ENCODE measurements at regions not wholly inside any gene's neighbourhood (a gene's known extent, or its start where the extent isn't known, plus 50 kb on each side); places are given as distances from the start of the nearest gene placed in this dataset.
"Not testable (repeated sequence)": the region's sequence is repeated elsewhere in the genome, so short reads cannot be mapped to it uniquely, and the experiment has no call there.

DNA sequence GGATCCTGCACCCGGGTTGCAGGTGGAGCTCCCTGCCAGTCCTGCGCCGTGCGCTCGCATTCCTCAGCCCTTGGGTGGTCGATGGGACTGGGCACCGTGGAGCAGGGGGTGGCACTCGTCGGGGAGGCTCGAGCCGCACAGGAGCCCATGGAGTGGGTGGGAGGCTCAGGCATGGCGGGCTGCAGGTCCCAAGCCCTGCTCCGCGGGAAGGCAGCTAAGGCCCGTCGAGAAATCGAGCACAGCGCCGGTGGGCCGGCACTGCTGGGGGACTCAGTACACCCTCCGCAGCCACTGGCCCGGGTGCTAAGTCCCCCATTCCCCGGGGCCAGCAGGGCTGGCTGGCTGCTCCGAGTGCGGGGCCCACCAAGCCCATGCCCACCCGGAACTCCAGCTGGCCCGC is 226.1 kb downstream of the FRK start:
- not testable (repeated sequence) for H3K4me1 ChIP-seq (ENCODE audit: insufficient read depth, low read length); H3K36me3 ChIP-seq (ENCODE audit: insufficient read depth, low read length); H3K9me3 ChIP-seq (ENCODE audit: control insufficient read depth, insufficient read depth, low read length); H3K9ac ChIP-seq (ENCODE audit: low read depth, low read length)

DNA sequence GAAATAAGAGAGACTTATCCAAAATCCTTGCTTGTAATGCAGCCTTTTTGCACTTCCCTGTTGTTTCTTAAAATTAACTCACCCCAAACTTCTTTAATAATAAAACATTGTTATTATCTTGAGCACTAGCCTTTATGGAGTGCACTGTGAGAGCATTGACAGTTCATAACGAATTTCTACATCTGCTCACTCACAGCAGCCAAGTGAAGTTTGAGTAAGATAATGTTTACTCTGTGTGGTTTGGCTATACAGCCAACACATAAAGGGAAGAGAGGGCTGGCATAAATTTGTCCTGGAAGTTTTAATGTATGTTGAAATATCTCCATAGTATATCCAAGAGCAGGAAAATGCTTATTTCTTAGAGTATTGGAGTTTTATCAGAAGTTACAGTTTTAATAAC is 227.9 kb downstream of the FRK start:
- Histone ChIP-seq H3K9ac (ENCODE audit: low read depth, low read length) (no peak overlapping the region), H3K9me3 (ENCODE audit: control insufficient read depth, insufficient read depth, low read length) (no peaks in the 10 kb centered on the region), H3K4me1 (ENCODE audit: insufficient read depth, low read length) (no peaks in the 10 kb centered on the region), H3K36me3 (ENCODE audit: insufficient read depth, low read length) (no peaks in the 10 kb centered on the region)

DNA sequence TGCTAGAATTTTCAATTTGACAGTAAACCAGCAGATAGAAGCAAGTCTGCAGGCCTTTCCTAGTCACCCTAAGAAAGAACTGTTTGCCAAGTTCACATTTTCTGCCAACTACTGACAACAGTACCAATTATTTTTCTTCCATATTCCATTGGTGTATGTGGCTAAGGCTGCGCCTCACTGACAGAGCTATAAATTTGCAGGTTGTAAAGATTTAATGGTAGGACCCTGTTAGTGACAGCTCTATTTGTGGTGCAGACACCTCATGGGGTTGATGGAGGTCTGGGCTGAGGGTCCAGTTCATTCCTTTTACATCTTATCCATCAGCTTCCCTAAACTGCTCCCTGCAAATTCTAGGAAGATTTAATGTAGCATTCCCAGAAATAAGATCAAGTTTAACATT is 228.5 kb downstream of the FRK start:
- H3K36me3 ChIP-seq (ENCODE audit: insufficient read depth, low read length), result no peaks in the 10 kb centered on the region
- no peaks in the 10 kb centered on the region for H3K9me3 ChIP-seq (ENCODE audit: control insufficient read depth, insufficient read depth, low read length)
- H3K9ac ChIP-seq (ENCODE audit: low read depth, low read length), result no peak overlapping the region
- H3K4me1 ChIP-seq (ENCODE audit: insufficient read depth, low read length), result no peaks in the 10 kb centered on the region

DNA sequence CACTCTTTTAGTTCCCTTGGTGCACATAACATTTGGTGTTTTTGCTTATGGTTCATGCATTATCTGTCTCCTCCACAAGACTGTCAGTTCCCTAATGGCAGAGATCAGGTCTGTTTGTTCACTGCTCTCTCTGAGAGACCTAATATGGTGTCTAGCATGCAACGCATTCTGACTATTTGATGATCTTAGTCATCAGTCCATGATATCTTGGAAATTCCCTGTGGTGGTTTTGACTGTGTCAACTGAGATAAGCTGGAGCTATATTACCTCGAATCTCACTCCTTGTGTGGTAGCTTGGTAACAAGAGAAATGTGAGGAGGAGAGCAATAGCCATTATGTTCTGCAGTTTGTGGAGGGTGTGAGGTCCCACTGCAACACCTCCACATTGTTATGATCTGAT is 229.8 kb downstream of the FRK start:
- no peak overlapping the region for H3K9ac ChIP-seq (ENCODE audit: low read depth, low read length)
- no peaks in the 10 kb centered on the region for H3K36me3 ChIP-seq (ENCODE audit: insufficient read depth, low read length)
- H3K4me1 ChIP-seq (ENCODE audit: insufficient read depth, low read length), result no peaks in the 10 kb centered on the region
- no peaks in the 10 kb centered on the region for H3K9me3 ChIP-seq (ENCODE audit: control insufficient read depth, insufficient read depth, low read length)

DNA sequence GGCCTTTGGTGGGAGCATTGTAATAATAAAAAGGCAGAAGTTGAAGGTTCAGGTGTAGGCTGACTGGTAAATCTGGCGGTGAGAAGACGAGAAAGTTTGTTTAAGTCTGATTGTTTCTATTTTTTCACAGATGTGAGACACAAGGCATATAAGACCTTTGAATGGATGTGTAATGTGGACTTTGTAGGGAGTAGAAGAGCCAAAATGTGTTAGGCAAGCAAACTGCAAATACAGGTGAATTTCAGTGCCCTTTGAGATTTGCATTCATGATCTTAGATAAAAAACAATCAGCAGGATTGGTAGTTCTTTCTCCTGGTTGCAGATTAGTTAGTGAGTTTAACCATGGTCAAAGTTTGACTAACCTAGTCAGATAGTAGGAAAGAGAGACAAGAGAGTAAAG is 238.9 kb downstream of the FRK start:
- H3K9me3 ChIP-seq (ENCODE audit: control insufficient read depth, insufficient read depth, low read length), result no peaks in the 10 kb centered on the region
- H3K36me3 ChIP-seq (ENCODE audit: insufficient read depth, low read length), result no peaks in the 10 kb centered on the region
- no peak overlapping the region for H3K9ac ChIP-seq (ENCODE audit: low read depth, low read length)
- H3K4me1 ChIP-seq (ENCODE audit: insufficient read depth, low read length), result no peaks in the 10 kb centered on the region

DNA sequence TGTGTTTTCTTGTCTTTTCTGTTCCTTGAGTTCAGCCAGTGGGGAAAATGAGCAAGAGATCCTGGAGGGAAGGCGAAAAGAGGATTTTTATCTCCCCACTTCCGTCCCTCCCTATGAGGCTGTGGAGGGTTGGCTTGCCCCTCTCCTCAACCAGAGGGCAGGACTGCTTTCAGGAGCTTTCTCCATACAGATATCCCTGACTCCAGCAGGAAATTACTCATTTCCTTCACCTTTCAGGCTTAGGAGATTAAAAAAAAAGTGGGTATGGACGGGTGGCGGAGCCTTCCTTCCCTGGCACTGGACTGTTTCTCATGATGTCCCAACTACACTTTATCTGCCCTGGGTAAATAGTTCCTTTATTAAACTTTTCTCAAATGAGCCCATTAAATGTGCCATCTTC is 241.2 kb downstream of the FRK start:
- H3K9me3 ChIP-seq (ENCODE audit: control insufficient read depth, insufficient read depth, low read length), result no peaks in the 10 kb centered on the region
- H3K4me1 ChIP-seq (ENCODE audit: insufficient read depth, low read length), result no peaks in the 10 kb centered on the region
- no peak overlapping the region for H3K9ac ChIP-seq (ENCODE audit: low read depth, low read length)
- no peaks in the 10 kb centered on the region for H3K36me3 ChIP-seq (ENCODE audit: insufficient read depth, low read length)

DNA sequence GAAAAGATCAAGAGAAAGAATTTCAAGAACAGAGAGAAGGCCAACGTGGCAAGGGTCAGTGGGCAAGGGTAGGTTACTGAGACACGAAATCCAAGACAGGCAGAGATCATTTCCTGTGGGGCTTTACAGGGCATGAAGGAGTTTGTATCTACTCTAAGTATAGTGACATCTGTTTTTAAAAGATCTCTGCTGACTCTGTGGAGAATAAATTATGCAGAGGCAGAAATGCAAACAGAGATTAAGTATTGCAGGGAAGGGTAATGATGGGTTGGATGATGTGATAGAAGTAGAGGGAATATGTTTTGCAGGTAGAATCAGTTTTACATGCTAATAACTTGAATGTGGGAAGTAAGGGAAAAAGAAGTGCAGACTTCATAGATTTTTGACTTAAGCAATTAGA is 243.5 kb downstream of the FRK start:
- H3K9ac ChIP-seq (ENCODE audit: low read depth, low read length), result no peak overlapping the region
- no peaks in the 10 kb centered on the region for H3K36me3 ChIP-seq (ENCODE audit: insufficient read depth, low read length)
- H3K9me3 ChIP-seq (ENCODE audit: control insufficient read depth, insufficient read depth, low read length), result no peaks in the 10 kb centered on the region
- no peaks in the 10 kb centered on the region for H3K4me1 ChIP-seq (ENCODE audit: insufficient read depth, low read length)

DNA sequence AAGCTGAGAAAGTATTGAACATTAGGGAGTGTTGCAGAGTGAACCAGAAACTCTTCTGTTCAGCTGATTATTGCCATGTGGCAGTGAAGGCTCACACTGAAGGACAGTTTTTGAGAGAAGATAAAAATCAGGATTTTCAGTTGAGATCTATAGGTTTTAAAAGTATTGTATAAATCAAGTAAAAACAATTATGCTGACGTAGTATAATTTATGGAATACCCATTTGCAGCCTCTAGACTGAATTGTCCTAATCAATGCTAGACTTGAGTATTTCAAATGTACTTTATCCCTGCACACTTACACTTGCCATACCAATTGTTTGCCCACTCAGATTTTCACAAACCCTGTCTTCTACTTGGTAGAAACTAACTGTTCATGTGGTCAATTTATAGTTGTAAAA is 245.8 kb downstream of the FRK start:
- Histone ChIP-seq H3K9ac (ENCODE audit: low read depth, low read length) (no peak overlapping the region), H3K36me3 (ENCODE audit: insufficient read depth, low read length) (no peaks in the 10 kb centered on the region), H3K9me3 (ENCODE audit: control insufficient read depth, insufficient read depth, low read length) (no peaks in the 10 kb centered on the region), H3K4me1 (ENCODE audit: insufficient read depth, low read length) (no peaks in the 10 kb centered on the region)

DNA sequence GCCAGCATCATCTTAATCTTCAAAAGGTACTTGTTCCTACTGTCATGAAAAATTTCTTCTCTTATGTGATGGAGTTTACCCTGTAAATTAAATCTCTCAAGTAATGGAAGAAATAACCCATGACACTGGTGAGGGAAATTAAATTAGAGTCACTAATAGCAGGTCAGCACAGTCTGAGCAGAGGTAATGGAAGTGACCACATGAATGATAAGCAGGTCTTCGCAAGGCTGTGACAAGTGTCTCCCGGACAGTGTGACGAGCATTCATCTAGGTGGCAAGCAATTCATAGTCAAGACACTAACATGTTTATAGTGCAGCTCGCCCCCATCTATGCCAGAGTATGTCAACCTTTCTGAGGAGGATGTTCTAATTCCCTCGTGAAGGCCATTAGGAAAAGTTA is 249.2 kb downstream of the FRK start:
- Histone ChIP-seq H3K36me3 (ENCODE audit: insufficient read depth, low read length) (no peaks in the 10 kb centered on the region), H3K9me3 (ENCODE audit: control insufficient read depth, insufficient read depth, low read length) (no peaks in the 10 kb centered on the region), H3K4me1 (ENCODE audit: insufficient read depth, low read length) (no peaks in the 10 kb centered on the region), H3K9ac (ENCODE audit: low read depth, low read length) (no peak overlapping the region)

DNA sequence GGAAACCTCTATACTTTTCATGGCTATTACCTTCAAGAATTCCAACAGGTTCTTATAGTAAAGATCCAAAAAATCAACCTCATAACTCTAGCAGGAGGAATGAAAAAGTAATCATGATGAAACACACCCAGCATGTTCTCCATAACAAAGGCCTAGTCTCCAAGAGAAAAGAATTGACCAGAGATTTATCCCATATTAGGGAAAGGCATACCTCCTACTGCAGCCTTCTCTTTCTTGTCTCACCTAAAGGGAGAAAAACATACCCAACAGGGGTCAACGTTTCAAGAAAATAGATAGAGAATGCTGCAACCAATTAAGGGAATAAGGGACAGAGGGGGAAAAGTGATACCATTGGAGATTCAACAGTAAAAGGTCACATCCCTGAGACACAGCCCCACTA is 262.5 kb downstream of the FRK start:
- Histone ChIP-seq H3K9me3 (ENCODE audit: control insufficient read depth, insufficient read depth, low read length) (no peaks in the 10 kb centered on the region), H3K9ac (ENCODE audit: low read depth, low read length) (no peak overlapping the region), H3K36me3 (ENCODE audit: insufficient read depth, low read length) (no peaks in the 10 kb centered on the region), H3K4me1 (ENCODE audit: insufficient read depth, low read length) (peaks cover 15% of the 10 kb centered on the region)

DNA sequence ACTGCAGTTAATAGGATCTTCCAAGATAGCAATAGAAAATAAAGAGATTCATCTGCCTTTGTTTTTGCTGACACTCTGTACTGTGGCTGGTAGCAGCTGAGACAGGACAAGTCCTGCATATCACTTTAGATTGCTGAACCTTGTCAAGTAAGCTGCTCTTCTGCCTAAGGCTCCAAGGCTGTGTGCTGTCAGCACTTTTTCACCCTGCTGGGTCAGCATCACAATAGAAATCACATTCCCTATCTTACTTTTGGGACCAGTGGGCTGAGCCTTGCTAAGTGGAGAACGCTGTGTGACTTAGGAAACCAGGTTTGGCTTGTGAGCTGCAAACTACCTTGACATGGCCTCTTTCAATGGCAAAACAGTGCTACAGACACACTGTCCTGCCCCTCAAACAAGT is 263.9 kb downstream of the FRK start:
- H3K4me1 ChIP-seq (ENCODE audit: insufficient read depth, low read length), result peaks cover 15% of the 10 kb centered on the region
- no peaks in the 10 kb centered on the region for H3K36me3 ChIP-seq (ENCODE audit: insufficient read depth, low read length)
- no peaks in the 10 kb centered on the region for H3K9me3 ChIP-seq (ENCODE audit: control insufficient read depth, insufficient read depth, low read length)
- no peak overlapping the region for H3K9ac ChIP-seq (ENCODE audit: low read depth, low read length)

DNA sequence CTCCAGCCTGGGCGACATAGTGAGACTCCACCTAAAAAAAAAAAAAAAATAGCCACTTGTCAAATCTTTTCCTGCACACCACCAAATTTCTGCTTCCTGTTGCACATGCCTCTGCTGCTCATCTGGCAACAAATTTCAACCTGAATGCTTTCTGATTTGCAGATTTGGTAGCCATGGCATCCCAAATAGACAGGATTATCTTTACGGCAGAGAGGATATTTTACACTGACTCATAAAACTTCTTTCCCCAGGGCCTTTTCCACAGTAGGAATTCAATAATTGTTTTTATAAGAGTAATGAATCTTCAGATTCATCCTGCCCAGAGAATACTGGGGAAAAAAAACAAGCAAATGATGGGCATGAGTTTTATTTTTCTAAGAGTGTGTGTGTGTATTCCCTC is 264.6 kb downstream of the FRK start:
- no peaks in the 10 kb centered on the region for H3K36me3 ChIP-seq (ENCODE audit: insufficient read depth, low read length)
- H3K9ac ChIP-seq (ENCODE audit: low read depth, low read length), result no peak overlapping the region
- peaks cover 15% of the 10 kb centered on the region for H3K4me1 ChIP-seq (ENCODE audit: insufficient read depth, low read length)
- no peaks in the 10 kb centered on the region for H3K9me3 ChIP-seq (ENCODE audit: control insufficient read depth, insufficient read depth, low read length)

DNA sequence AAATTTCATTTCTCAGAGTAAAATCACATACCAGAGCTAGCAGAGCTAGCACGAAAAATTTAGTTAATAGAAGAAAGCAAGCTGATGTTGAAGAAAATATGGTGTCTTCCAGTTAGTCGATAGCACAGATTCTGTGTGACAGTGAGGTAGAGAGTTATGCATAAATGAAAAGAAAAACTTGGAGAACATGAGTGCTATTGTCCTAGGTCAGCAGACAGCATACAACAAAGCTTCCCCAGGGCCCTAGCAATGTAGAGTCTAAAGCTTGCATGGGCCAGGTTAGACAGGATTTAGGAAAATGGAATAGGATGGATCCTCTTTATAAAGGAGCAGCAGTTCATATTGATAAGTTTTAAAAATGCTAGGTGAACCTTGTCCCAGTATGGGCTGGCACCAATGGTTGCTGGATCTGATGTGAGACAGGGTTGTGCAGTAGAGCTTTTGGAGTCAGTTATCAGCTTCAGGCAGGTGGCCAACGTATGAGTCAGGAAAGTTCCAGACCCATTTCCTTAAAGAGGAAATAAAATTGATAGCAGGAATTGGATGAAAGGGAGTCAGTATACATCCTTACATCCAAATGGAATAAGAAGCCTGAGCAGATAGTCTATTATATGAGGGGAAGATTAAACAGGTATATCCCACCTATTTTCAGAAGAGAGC is 277.2 kb downstream of the FRK start:
- H3K9ac ChIP-seq (ENCODE audit: low read depth, low read length), result no peak overlapping the region
- no peaks in the 10 kb centered on the region for H3K36me3 ChIP-seq (ENCODE audit: insufficient read depth, low read length)
- no peaks in the 10 kb centered on the region for H3K9me3 ChIP-seq (ENCODE audit: control insufficient read depth, insufficient read depth, low read length)
- H3K4me1 ChIP-seq (ENCODE audit: insufficient read depth, low read length), result no peaks in the 10 kb centered on the region

DNA sequence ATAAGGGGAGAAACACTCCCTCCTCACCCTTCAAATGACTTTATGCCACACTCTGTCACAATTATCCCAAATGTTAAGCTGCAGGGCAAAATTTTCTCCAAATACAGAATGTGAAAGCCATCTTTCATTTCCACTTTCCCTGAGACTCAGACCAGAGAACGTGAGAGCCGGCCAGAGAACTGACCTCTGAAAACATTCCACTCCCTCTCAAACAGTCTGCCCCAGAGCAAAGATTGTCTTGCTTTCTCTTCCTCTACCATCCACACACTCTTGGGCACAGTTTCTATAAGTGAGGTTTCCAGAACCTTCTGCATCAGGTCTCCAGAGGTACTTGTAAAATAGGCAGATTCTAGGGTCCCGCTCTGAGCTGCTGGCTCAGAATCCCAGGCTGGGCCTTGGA is 278.1 kb downstream of the FRK start:
- Histone ChIP-seq H3K9me3 (ENCODE audit: control insufficient read depth, insufficient read depth, low read length) (no peaks in the 10 kb centered on the region), H3K4me1 (ENCODE audit: insufficient read depth, low read length) (no peaks in the 10 kb centered on the region), H3K36me3 (ENCODE audit: insufficient read depth, low read length) (no peaks in the 10 kb centered on the region), H3K9ac (ENCODE audit: low read depth, low read length) (no peak overlapping the region)

DNA sequence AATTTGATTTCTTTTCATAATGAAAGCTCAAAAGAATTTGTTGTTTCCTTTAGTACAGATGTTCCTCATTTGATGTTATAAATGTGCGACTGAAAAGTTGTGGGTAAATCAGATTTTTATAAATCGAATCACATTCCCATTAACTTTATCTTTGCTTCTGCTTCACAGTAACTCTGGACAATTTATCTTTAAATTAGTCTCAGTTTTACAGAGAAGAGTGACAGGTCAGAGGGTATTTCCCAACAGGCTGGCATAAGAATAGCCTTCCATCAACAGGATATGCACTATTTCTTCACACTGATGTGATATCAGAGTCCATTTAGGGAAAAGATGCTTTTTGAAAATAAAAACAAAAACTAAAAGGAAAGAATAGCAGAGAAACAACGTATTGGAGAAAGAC is 286.9 kb downstream of the FRK start:
- no peaks in the 10 kb centered on the region for H3K9me3 ChIP-seq (ENCODE audit: control insufficient read depth, insufficient read depth, low read length)
- no peak overlapping the region for H3K9ac ChIP-seq (ENCODE audit: low read depth, low read length)
- no peaks in the 10 kb centered on the region for H3K36me3 ChIP-seq (ENCODE audit: insufficient read depth, low read length)
- no peaks in the 10 kb centered on the region for H3K4me1 ChIP-seq (ENCODE audit: insufficient read depth, low read length)

DNA sequence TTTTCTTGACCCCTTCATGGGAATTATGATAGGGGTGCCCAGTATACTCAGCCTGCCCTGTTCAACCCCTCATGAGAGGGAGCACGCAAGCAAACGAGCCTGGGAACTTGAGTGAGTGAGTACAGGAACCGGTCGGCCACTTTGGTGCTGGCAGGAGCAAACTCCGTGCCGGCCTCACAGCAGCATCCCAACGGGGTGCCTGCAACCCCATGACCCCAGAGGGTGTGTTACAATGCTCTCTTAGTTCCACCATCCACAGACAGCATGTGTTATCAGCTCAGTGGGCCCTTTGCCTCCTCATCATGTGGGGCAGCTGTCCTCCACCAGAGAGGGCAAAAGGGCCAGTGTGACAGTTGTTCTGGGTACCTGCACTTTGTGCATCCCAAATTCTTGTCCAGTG is 289.8 kb downstream of the FRK start:
- Histone ChIP-seq H3K36me3 (ENCODE audit: insufficient read depth, low read length) (no peaks in the 10 kb centered on the region), H3K4me1 (ENCODE audit: insufficient read depth, low read length) (no peaks in the 10 kb centered on the region), H3K9me3 (ENCODE audit: control insufficient read depth, insufficient read depth, low read length) (no peaks in the 10 kb centered on the region), H3K9ac (ENCODE audit: low read depth, low read length) (no peak overlapping the region)
